ENCODE measurements at regions not wholly inside any gene's neighbourhood (a gene's known extent, or its start where the extent isn't known, plus 50 kb on each side); places are given as distances from the start of the nearest gene placed in this dataset.

GRCh38 chr5:167489202-167489601, 802.2 kb upstream of the WWC1 start:
- H3K27ac Mint-ChIP-seq: no peak overlapping the region
- POLR2A ChIA-PET: no interaction called here
- no peak overlapping the region for H2AFZ ChIP-seq (ENCODE audit: insufficient read depth, low read depth, low read length, poor library complexity, severe bottlenecking)

GRCh38 chr5:167503926-167504720, 787.3 kb upstream of the WWC1 start:
- Histone ChIP-seq H3K9ac (ENCODE audit: low read length) (no peak overlapping the region), H3K4me3 (ENCODE audit: control extremely low read depth in 1 of 5, extremely low read depth in 1 of 5, insufficient read depth in 1 of 5, low read depth in 2 of 5, low read length in 4 of 5) (no peak overlapping the region), H3K9me3 (ENCODE audit: control extremely low read depth in 1 of 3, control insufficient read depth in 2 of 3, insufficient read depth in 1 of 3, low read length in 2 of 3) (no peaks in the 10 kb centered on the region), H3K27me3 (replicated peaks in 1 of 4; ENCODE audit: control extremely low read depth in 1 of 4, control insufficient read depth in 3 of 4, insufficient read depth in 4 of 4, low read length in 3 of 4) (no peaks in the 10 kb centered on the region), H3K79me2 (ENCODE audit: control insufficient read depth, insufficient read depth, low read length) (no peaks in the 10 kb centered on the region), H3K4me2 (replicated peaks; ENCODE audit: low read depth, low read length, poor library complexity, severe bottlenecking) (no peak overlapping the region), H3K4me1 (ENCODE audit: control insufficient read depth in 2 of 2, insufficient read depth in 2 of 2, low read length in 2 of 2) (no peaks in the 10 kb centered on the region), H2AFZ (ENCODE audit: insufficient read depth, low read depth, low read length, poor library complexity, severe bottlenecking) (no peak overlapping the region), H4K20me1 (ENCODE audit: control insufficient read depth, insufficient read depth, low read length, poor library complexity, severe bottlenecking) (no peaks in the 10 kb centered on the region), H3K36me3 (replicated peaks in 1 of 2; ENCODE audit: control extremely low read depth in 1 of 2, control insufficient read depth in 1 of 2, extremely low read depth in 1 of 2, insufficient read depth in 2 of 2, low read length in 1 of 2) (no peaks in the 10 kb centered on the region), H3K27ac (ENCODE audit: low read length in 2 of 2) (no peak overlapping the region)
- CTCF ChIA-PET: no interaction called here
- H3K4me3 Mint-ChIP-seq: no peak overlapping the region
- no peaks in the 10 kb centered on the region for H3K27me3 Mint-ChIP-seq
- DNase-seq: no peak
- TF ChIP-seq, protein P1, sequence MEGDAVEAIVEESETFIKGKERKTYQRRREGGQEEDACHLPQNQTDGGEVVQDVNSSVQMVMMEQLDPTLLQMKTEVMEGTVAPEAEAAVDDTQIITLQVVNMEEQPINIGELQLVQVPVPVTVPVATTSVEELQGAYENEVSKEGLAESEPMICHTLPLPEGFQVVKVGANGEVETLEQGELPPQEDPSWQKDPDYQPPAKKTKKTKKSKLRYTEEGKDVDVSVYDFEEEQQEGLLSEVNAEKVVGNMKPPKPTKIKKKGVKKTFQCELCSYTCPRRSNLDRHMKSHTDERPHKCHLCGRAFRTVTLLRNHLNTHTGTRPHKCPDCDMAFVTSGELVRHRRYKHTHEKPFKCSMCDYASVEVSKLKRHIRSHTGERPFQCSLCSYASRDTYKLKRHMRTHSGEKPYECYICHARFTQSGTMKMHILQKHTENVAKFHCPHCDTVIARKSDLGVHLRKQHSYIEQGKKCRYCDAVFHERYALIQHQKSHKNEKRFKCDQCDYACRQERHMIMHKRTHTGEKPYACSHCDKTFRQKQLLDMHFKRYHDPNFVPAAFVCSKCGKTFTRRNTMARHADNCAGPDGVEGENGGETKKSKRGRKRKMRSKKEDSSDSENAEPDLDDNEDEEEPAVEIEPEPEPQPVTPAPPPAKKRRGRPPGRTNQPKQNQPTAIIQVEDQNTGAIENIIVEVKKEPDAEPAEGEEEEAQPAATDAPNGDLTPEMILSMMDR (IDR thresholded peaks at IDR 0.05): no peak
- no peak for TF ChIP-seq EZH2 (IDR thresholded peaks at IDR 0.05; ENCODE audit: borderline replicate concordance, insufficient read depth, low read depth, low read length, poor library complexity, severe bottlenecking)
- POLR2A ChIA-PET: no interaction called here
- H3K9me3 Mint-ChIP-seq (ENCODE audit: insufficient read depth): peaks cover 3% of the 10 kb centered on the region
- H3K27ac Mint-ChIP-seq: no peak overlapping the region
- intact Hi-C loops (cut with micrococcal nuclease): no loop called here
- WGBS (ENCODE audit: insufficient coverage): no CpG with 5 or more reads among the region's 5 CpGs
- ATAC-seq (ENCODE audit: low read depth): no peak
- H3K4me1 Mint-ChIP-seq: no peaks in the 10 kb centered on the region

More at GRCh38 chr5:167489202-167489601, 802.2 kb upstream of the WWC1 start:
- Mint-ChIP-seq H3K4me1 (no peaks in the 10 kb centered on the region), H3K27me3 (no peaks in the 10 kb centered on the region), H3K9me3 (ENCODE audit: insufficient read depth) (peaks cover under 1% of the 10 kb centered on the region), H3K4me3 (no peak overlapping the region)
- no peaks in the 10 kb centered on the region for H4K20me1 ChIP-seq (ENCODE audit: control insufficient read depth, insufficient read depth, low read length, poor library complexity, severe bottlenecking)
- no peak overlapping the region for H3K4me2 ChIP-seq (replicated peaks; ENCODE audit: low read depth, low read length, poor library complexity, severe bottlenecking)
- CTCF ChIA-PET: no interaction called here
- no peak overlapping the region for H3K9ac ChIP-seq (ENCODE audit: low read length)
- H3K36me3 ChIP-seq (replicated peaks in 1 of 2; ENCODE audit: control extremely low read depth in 1 of 2, control insufficient read depth in 1 of 2, extremely low read depth in 1 of 2, insufficient read depth in 2 of 2, low read length in 1 of 2): no peaks in the 10 kb centered on the region
- DNase-seq (no peak), ATAC-seq (ENCODE audit: low read depth) (no peak)
- H3K79me2 ChIP-seq (ENCODE audit: control insufficient read depth, insufficient read depth, low read length): no peaks in the 10 kb centered on the region
- intact Hi-C loops (cut with micrococcal nuclease): no loop called here
- TF ChIP-seq, protein P1 (IDR thresholded peaks at IDR 0.05): no peak
- no peak for TF ChIP-seq EZH2 (IDR thresholded peaks at IDR 0.05; ENCODE audit: borderline replicate concordance, insufficient read depth, low read depth, low read length, poor library complexity, severe bottlenecking)
- H3K9me3 ChIP-seq (ENCODE audit: control extremely low read depth in 1 of 3, control insufficient read depth in 2 of 3, insufficient read depth in 1 of 3, low read length in 2 of 3): no peaks in the 10 kb centered on the region
- no peak overlapping the region for H3K27ac ChIP-seq (ENCODE audit: low read length in 2 of 2)
- no peaks in the 10 kb centered on the region for H3K27me3 ChIP-seq (replicated peaks in 1 of 4; ENCODE audit: control extremely low read depth in 1 of 4, control insufficient read depth in 3 of 4, insufficient read depth in 4 of 4, low read length in 3 of 4)
- H3K4me3 ChIP-seq (ENCODE audit: control extremely low read depth in 1 of 5, extremely low read depth in 1 of 5, insufficient read depth in 1 of 5, low read depth in 2 of 5, low read length in 4 of 5): no peak overlapping the region
- no peaks in the 10 kb centered on the region for H3K4me1 ChIP-seq (ENCODE audit: control insufficient read depth in 2 of 2, insufficient read depth in 2 of 2, low read length in 2 of 2)
